ENCODE measurements at regions not wholly inside any gene's neighbourhood (a gene's known extent, or its start where the extent isn't known, plus 50 kb on each side); places are given as distances from the start of the nearest gene placed in this dataset.

DNA sequence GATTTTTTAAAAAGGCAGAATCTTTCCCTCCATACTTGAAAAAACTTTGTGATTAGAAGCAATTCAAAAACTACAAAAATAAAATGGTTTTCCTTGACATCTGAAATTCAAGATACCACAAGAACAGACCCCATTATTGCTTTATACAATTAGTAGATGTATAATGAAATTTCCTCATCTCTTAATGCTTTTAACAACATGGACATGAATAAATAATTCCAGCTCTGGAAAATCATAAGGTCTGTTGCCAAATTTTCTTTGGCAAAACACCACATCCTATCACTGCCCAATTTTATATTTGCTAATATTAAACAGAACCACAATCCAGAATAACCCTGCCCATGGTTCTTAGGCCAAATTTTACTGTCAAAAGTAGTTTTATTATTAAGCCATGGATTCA lies 1543.6 kb upstream of the MIR17HG start:
- Histone ChIP-seq H3K9me3 (ENCODE audit: control insufficient read depth in 2 of 2, insufficient read depth in 1 of 2, low read depth in 1 of 2, low read length in 1 of 2) (no peaks in the 10 kb centered on the region), H3K27me3 (ENCODE audit: control insufficient read depth in 1 of 2, insufficient read depth in 2 of 2, low read length in 2 of 2) (no peaks in the 10 kb centered on the region), H3K4me3 (ENCODE audit: low read depth in 1 of 2, low read length in 2 of 2) (no peak overlapping the region)

GRCh38 chr13:89806594-89806993 lies 1540.9 kb upstream of the MIR17HG start:
- 86 to 89% methylated on average over 4 of the region's 4 CpGs for WGBS, 2 donors
- no peak overlapping the region for H3K4me3 ChIP-seq (ENCODE audit: low read depth in 1 of 2, low read length in 2 of 2)
- no peaks in the 10 kb centered on the region for H3K36me3 ChIP-seq (ENCODE audit: control insufficient read depth in 2 of 2, insufficient read depth in 2 of 2, low read length in 1 of 2)
- H3K9me3 ChIP-seq (ENCODE audit: control insufficient read depth in 2 of 2, insufficient read depth in 1 of 2, low read depth in 1 of 2, low read length in 1 of 2) = no peaks in the 10 kb centered on the region
- no peak overlapping the region for H3K27ac ChIP-seq (ENCODE audit: low read depth in 2 of 2, low read length in 1 of 2)
- no peaks in the 10 kb centered on the region for H3K27me3 ChIP-seq (ENCODE audit: control insufficient read depth in 1 of 2, insufficient read depth in 2 of 2, low read length in 2 of 2)
- no peaks in the 10 kb centered on the region for H3K4me1 ChIP-seq (ENCODE audit: control insufficient read depth in 2 of 2, insufficient read depth in 2 of 2, low read length in 1 of 2)

More for the DNA sequence above, 1543.6 kb upstream of the MIR17HG start:
- Histone ChIP-seq H3K4me1 (ENCODE audit: control insufficient read depth in 2 of 2, insufficient read depth in 2 of 2, low read length in 1 of 2) (no peaks in the 10 kb centered on the region), H3K36me3 (ENCODE audit: control insufficient read depth in 2 of 2, insufficient read depth in 2 of 2, low read length in 1 of 2) (no peaks in the 10 kb centered on the region), H3K27ac (ENCODE audit: low read depth in 2 of 2, low read length in 1 of 2) (no peak overlapping the region)

GRCh38 chr13:89812856-89813255 lies 1534.6 kb upstream of the MIR17HG start:
- no peaks in the 10 kb centered on the region for H3K36me3 ChIP-seq (ENCODE audit: control insufficient read depth in 2 of 2, insufficient read depth in 2 of 2, low read length in 1 of 2)
- H3K4me3 ChIP-seq (ENCODE audit: low read depth in 1 of 2, low read length in 2 of 2) = no peak overlapping the region
- no peaks in the 10 kb centered on the region for H3K27me3 ChIP-seq (ENCODE audit: control insufficient read depth in 1 of 2, insufficient read depth in 2 of 2, low read length in 2 of 2)
- peaks cover 0 to under 1% of the 10 kb centered on the region in 2 donors for H3K9me3 ChIP-seq (ENCODE audit: control insufficient read depth in 2 of 2, insufficient read depth in 1 of 2, low read depth in 1 of 2, low read length in 1 of 2)
- 51 to 60% methylated on average over 2 of the region's 2 CpGs for WGBS, 2 donors
- no peak overlapping the region for H3K27ac ChIP-seq (ENCODE audit: low read depth in 2 of 2, low read length in 1 of 2)
- H3K4me1 ChIP-seq (ENCODE audit: control insufficient read depth in 2 of 2, insufficient read depth in 2 of 2, low read length in 1 of 2) = no peaks in the 10 kb centered on the region

- H3K27me3 ChIP-seq (ENCODE audit: control insufficient read depth in 1 of 2, insufficient read depth in 2 of 2, low read length in 2 of 2) = no peaks in the 10 kb centered on the region
- H3K9me3 ChIP-seq (ENCODE audit: control insufficient read depth in 2 of 2, insufficient read depth in 1 of 2, low read depth in 1 of 2, low read length in 1 of 2) = peaks cover 0 to 4% of the 10 kb centered on the region in 2 donors
- H3K36me3 ChIP-seq (ENCODE audit: control insufficient read depth in 2 of 2, insufficient read depth in 2 of 2, low read length in 1 of 2) = no peaks in the 10 kb centered on the region
- H3K4me1 ChIP-seq (ENCODE audit: control insufficient read depth in 2 of 2, insufficient read depth in 2 of 2, low read length in 1 of 2) = no peaks in the 10 kb centered on the region
- no peak overlapping the region for H3K27ac ChIP-seq (ENCODE audit: low read depth in 2 of 2, low read length in 1 of 2)
- no peak overlapping the region for H3K4me3 ChIP-seq (ENCODE audit: low read depth in 1 of 2, low read length in 2 of 2)
Measured at GRCh38 chr13:89816404-89816803, 1531.1 kb upstream of the MIR17HG start.

- H3K27me3 ChIP-seq (ENCODE audit: control insufficient read depth in 1 of 2, insufficient read depth in 2 of 2, low read length in 2 of 2) = no peaks in the 10 kb centered on the region
- peaks cover 0 to 4% of the 10 kb centered on the region in 2 donors for H3K9me3 ChIP-seq (ENCODE audit: control insufficient read depth in 2 of 2, insufficient read depth in 1 of 2, low read depth in 1 of 2, low read length in 1 of 2)
- no peaks in the 10 kb centered on the region for H3K36me3 ChIP-seq (ENCODE audit: control insufficient read depth in 2 of 2, insufficient read depth in 2 of 2, low read length in 1 of 2)
- H3K27ac ChIP-seq (ENCODE audit: low read depth in 2 of 2, low read length in 1 of 2) = no peak overlapping the region
- WGBS, 2 donors = 38 to 51% methylated on average over 4 of the region's 4 CpGs
- no peak overlapping the region for H3K4me3 ChIP-seq (ENCODE audit: low read depth in 1 of 2, low read length in 2 of 2)
- no peaks in the 10 kb centered on the region for H3K4me1 ChIP-seq (ENCODE audit: control insufficient read depth in 2 of 2, insufficient read depth in 2 of 2, low read length in 1 of 2)
Measured at GRCh38 chr13:89822467-89822866, 1525.0 kb upstream of the MIR17HG start.

DNA sequence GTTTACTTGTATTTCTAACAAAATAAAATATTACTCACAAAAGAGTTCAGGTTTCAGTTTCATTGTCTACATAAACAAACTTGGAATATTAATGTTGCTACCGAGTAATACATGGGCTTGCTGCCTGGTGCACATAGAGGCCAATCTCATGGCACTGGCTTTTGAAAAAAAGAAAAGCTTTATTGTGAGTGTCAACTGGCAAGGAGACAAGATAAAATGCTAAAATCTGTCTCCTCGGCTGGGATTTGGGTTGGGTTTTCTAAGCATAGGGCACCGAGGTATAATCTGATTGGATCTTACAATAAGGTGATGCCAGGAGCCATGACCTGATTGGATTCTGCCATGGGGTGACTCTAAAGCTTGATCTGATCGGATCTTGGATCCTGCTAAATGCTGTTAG lies 1519.9 kb upstream of the MIR17HG start:
- no peaks in the 10 kb centered on the region for H3K27me3 ChIP-seq (ENCODE audit: control insufficient read depth in 1 of 2, insufficient read depth in 2 of 2, low read length in 2 of 2)
- no peak overlapping the region for H3K27ac ChIP-seq (ENCODE audit: low read depth in 2 of 2, low read length in 1 of 2)
- H3K4me3 ChIP-seq (ENCODE audit: low read depth in 1 of 2, low read length in 2 of 2) = no peak overlapping the region
- H3K4me1 ChIP-seq (ENCODE audit: control insufficient read depth in 2 of 2, insufficient read depth in 2 of 2, low read length in 1 of 2) = no peaks in the 10 kb centered on the region
- 62 to 65% methylated on average over 4 of the region's 4 CpGs for WGBS, 2 donors
- H3K9me3 ChIP-seq (ENCODE audit: control insufficient read depth in 2 of 2, insufficient read depth in 1 of 2, low read depth in 1 of 2, low read length in 1 of 2) = no peaks in the 10 kb centered on the region
- no peaks in the 10 kb centered on the region for H3K36me3 ChIP-seq (ENCODE audit: control insufficient read depth in 2 of 2, insufficient read depth in 2 of 2, low read length in 1 of 2)

DNA sequence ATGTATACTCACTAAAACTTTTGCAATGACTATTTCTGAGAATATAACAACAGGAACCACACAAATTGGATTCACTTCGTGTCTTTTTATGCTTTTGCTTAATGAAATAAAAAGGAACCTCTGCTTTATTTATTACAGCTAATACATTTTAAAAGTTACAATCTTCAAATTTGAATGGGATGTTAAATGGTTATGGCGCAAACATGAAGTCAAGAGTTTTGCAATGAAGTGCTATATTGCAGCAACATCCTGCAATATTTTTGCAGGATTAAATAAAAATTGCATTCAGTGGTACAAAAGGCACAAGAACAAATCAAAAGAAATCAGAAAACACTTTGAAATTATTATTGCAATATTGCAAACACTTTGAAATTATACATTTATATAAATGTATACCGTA lies 1519.0 kb upstream of the MIR17HG start:
- H3K27ac ChIP-seq (ENCODE audit: low read depth in 2 of 2, low read length in 1 of 2) = no peak overlapping the region
- no peaks in the 10 kb centered on the region for H3K36me3 ChIP-seq (ENCODE audit: control insufficient read depth in 2 of 2, insufficient read depth in 2 of 2, low read length in 1 of 2)
- H3K27me3 ChIP-seq (ENCODE audit: control insufficient read depth in 1 of 2, insufficient read depth in 2 of 2, low read length in 2 of 2) = no peaks in the 10 kb centered on the region
- WGBS, 2 donors = 88 to 89% methylated on average over 3 of the region's 3 CpGs
- H3K4me1 ChIP-seq (ENCODE audit: control insufficient read depth in 2 of 2, insufficient read depth in 2 of 2, low read length in 1 of 2) = no peaks in the 10 kb centered on the region
- H3K4me3 ChIP-seq (ENCODE audit: low read depth in 1 of 2, low read length in 2 of 2) = no peak overlapping the region
- no peaks in the 10 kb centered on the region for H3K9me3 ChIP-seq (ENCODE audit: control insufficient read depth in 2 of 2, insufficient read depth in 1 of 2, low read depth in 1 of 2, low read length in 1 of 2)

DNA sequence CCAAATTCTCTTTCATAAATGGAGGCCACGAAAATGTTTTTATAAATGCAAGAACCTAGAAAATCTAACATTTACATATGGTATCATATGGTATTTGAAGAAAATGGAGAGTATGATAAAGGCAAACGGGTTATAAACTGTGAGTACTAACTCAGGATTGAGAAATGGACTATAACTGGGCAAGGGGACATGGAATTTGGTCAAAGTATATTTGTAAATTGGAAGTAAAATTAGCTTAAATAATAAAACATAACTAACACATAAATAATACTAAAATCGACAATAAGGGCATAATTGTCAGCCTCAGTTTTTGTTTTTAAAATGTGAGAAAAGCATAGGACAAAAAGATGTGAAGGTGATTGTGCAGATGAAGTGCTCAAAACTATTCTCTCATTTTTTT lies 1516.3 kb upstream of the MIR17HG start:
- WGBS, 2 donors = 62 to 65% methylated on average over 3 of the region's 3 CpGs
- H3K4me3 ChIP-seq (ENCODE audit: low read depth in 1 of 2, low read length in 2 of 2) = no peak overlapping the region

DNA sequence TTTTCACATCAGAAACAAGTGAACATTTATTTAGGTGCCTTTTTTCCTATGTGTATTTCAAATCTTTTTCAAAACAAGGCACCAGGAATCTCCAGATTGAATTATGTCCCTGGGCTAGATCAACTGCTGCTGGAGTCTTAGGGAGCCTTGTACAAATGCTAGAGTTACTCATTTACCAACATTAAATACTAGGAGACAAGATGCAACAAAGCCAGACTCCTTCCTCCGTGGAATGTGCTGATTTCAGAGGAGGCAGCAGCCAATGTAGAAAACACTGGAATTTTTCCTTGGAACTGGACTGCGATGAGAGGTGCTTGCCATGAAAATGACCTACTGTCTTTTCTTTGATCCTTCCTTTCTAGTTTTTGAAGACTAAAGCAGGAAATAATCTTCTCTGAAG lies 1514.7 kb upstream of the MIR17HG start:
- H3K9me3 ChIP-seq (ENCODE audit: control insufficient read depth in 2 of 2, insufficient read depth in 1 of 2, low read depth in 1 of 2, low read length in 1 of 2) = no peaks in the 10 kb centered on the region
- no peak overlapping the region for H3K4me3 ChIP-seq (ENCODE audit: low read depth in 1 of 2, low read length in 2 of 2)
- H3K27me3 ChIP-seq (ENCODE audit: control insufficient read depth in 1 of 2, insufficient read depth in 2 of 2, low read length in 2 of 2) = no peaks in the 10 kb centered on the region
- H3K36me3 ChIP-seq (ENCODE audit: control insufficient read depth in 2 of 2, insufficient read depth in 2 of 2, low read length in 1 of 2) = no peaks in the 10 kb centered on the region
- WGBS, 2 donors = 31 to 38% methylated on average over 2 of the region's 2 CpGs
- H3K4me1 ChIP-seq (ENCODE audit: control insufficient read depth in 2 of 2, insufficient read depth in 2 of 2, low read length in 1 of 2) = no peaks in the 10 kb centered on the region
- no peak overlapping the region for H3K27ac ChIP-seq (ENCODE audit: low read depth in 2 of 2, low read length in 1 of 2)

More for the DNA sequence above, 1516.3 kb upstream of the MIR17HG start:
- Histone ChIP-seq H3K36me3 (ENCODE audit: control insufficient read depth in 2 of 2, insufficient read depth in 2 of 2, low read length in 1 of 2) (no peaks in the 10 kb centered on the region), H3K9me3 (ENCODE audit: control insufficient read depth in 2 of 2, insufficient read depth in 1 of 2, low read depth in 1 of 2, low read length in 1 of 2) (no peaks in the 10 kb centered on the region), H3K27me3 (ENCODE audit: control insufficient read depth in 1 of 2, insufficient read depth in 2 of 2, low read length in 2 of 2) (no peaks in the 10 kb centered on the region), H3K27ac (ENCODE audit: low read depth in 2 of 2, low read length in 1 of 2) (no peak overlapping the region), H3K4me1 (ENCODE audit: control insufficient read depth in 2 of 2, insufficient read depth in 2 of 2, low read length in 1 of 2) (no peaks in the 10 kb centered on the region)

- Histone ChIP-seq H3K27me3 (ENCODE audit: control insufficient read depth in 1 of 2, insufficient read depth in 2 of 2, low read length in 2 of 2) (no peaks in the 10 kb centered on the region), H3K4me1 (ENCODE audit: control insufficient read depth in 2 of 2, insufficient read depth in 2 of 2, low read length in 1 of 2) (no peaks in the 10 kb centered on the region), H3K36me3 (ENCODE audit: control insufficient read depth in 2 of 2, insufficient read depth in 2 of 2, low read length in 1 of 2) (no peaks in the 10 kb centered on the region), H3K4me3 (ENCODE audit: low read depth in 1 of 2, low read length in 2 of 2) (no peak overlapping the region), H3K9me3 (ENCODE audit: control insufficient read depth in 2 of 2, insufficient read depth in 1 of 2, low read depth in 1 of 2, low read length in 1 of 2) (no peaks in the 10 kb centered on the region), H3K27ac (ENCODE audit: low read depth in 2 of 2, low read length in 1 of 2) (no peak overlapping the region)
- 86 to 87% methylated on average over 1 of the region's 1 CpG for WGBS, 2 donors
Measured at GRCh38 chr13:89843621-89844020, 1503.9 kb upstream of the MIR17HG start.

Measured in esophagus (tissue), 2 donors.